HEK293 (cell line): ENCODE measurements at regions not wholly inside any gene's neighbourhood (a gene's known extent, or its start where the extent isn't known, plus 50 kb on each side); places are given as distances from the start of the nearest gene placed in this dataset.

Experiments used
- CTCF ChIA-PET: fragments of 350-600 bp; formaldehyde crosslinking; extraction: SDS; loops from one replicate; lab custom pipeline; 2021; ENCODE audit warnings: antibody characterized with exemption; lab: Yijun Ruan, JAX
- POLR2A ChIA-PET: fragments of 300-600 bp; formaldehyde crosslinking; extraction: SDS; loops from one replicate; lab custom pipeline; 2020; ENCODE audit warnings: antibody characterized with exemption, inconsistent platforms; lab: Yijun Ruan, JAX
- H3K27ac ChIP-seq: fragments of 200-500 bp; sonication (Bioruptor generic); 2 replicates; pipeline ENCODE4 v1.5.1; 2014; ENCODE audit warnings: low read depth, low read length, control low read depth, inconsistent platforms; ENCODE audit errors: extremely low read depth
- H3K36me3 ChIP-seq, 2 experiments: fragments of 200-500 bp in 1 of 2; sonication (Bioruptor generic) in 1 of 2; 1 replicate in 1 of 2; 2 replicates in 1 of 2; pipeline ENCODE4 v1.5.1; 2014 to 2017; ENCODE audit warnings: inconsistent platforms in 2 of 2, low read length in 2 of 2; ENCODE audit not compliant: control insufficient read depth in 2 of 2, insufficient read depth in 1 of 2
- H3K4me1 ChIP-seq: fragments of 200-500 bp; sonication (Bioruptor generic); 2 replicates; pipeline ENCODE4 v1.5.1; 2014; ENCODE audit warnings: mild to moderate bottlenecking, low read length, inconsistent platforms; ENCODE audit not compliant: control insufficient read depth, insufficient read depth
- H3K4me3 ChIP-seq: 2 replicates; pipeline ENCODE4 v1.5.1; 2011; ENCODE audit warnings: low read depth, mild to moderate bottlenecking, control low read depth, low read length, moderate library complexity
- H3K9me3 ChIP-seq: fragments of 200-500 bp; sonication (Bioruptor generic); 2 replicates; pipeline ENCODE4 v1.5.1; 2014; ENCODE audit warnings: low read depth, low read length, inconsistent platforms; ENCODE audit not compliant: control insufficient read depth, insufficient read depth
- EGR2 ChIP-seq: fragments of 450-650 bp; formaldehyde crosslinking; IDR thresholded peaks from 2 replicates; pipeline ENCODE4 v1.5.1; 2016; ENCODE audit warnings: low read depth, missing biosample characterization, missing genetic modification characterization
- HOXC10 ChIP-seq: sonication (generic); formaldehyde crosslinking; IDR thresholded peaks from 2 replicates; pipeline ENCODE4 v1.8.1; 2023; ENCODE audit warnings: mild to moderate bottlenecking, missing genetic modification reagents
- KLF9 ChIP-seq: fragments of 450-650 bp; formaldehyde crosslinking; IDR thresholded peaks from 2 replicates; pipeline ENCODE4 v1.5.1; 2016; ENCODE audit warnings: missing biosample characterization, missing genetic modification characterization, low read depth
- REST ChIP-seq: fragments of 450-650 bp; formaldehyde crosslinking; IDR thresholded peaks from 2 replicates; pipeline ENCODE4 v1.5.1; 2016; ENCODE audit warnings: missing biosample characterization, missing genetic modification characterization
- ZEB2 ChIP-seq: fragments of 450-650 bp; formaldehyde crosslinking; IDR thresholded peaks from 2 replicates; pipeline ENCODE4 v1.5.1; 2016; ENCODE audit warnings: missing biosample characterization, missing genetic modification characterization
- ZNF362 ChIP-seq: fragments of 450-650 bp; formaldehyde crosslinking; IDR thresholded peaks from 2 replicates; pipeline ENCODE4 v1.5.1; 2016; ENCODE audit warnings: missing biosample characterization, missing genetic modification characterization
- ZNF544 ChIP-seq: fragments of 450-650 bp; formaldehyde crosslinking; IDR thresholded peaks from 2 replicates; pipeline ENCODE4 v1.5.0; 2017; ENCODE audit warnings: missing biosample characterization, missing genetic modification characterization
- ZNF623 ChIP-seq: fragments of 450-650 bp; formaldehyde crosslinking; IDR thresholded peaks from 2 replicates; pipeline ENCODE4 v1.5.1; 2016; ENCODE audit warnings: missing biosample characterization, missing genetic modification characterization
- TF ChIP-seq, protein P1 (sequence below): fragments of 450-650 bp; formaldehyde crosslinking; IDR thresholded peaks from 2 replicates; pipeline ENCODE4 v1.5.1; 2016; ENCODE audit warnings: missing biosample characterization, missing genetic modification characterization, borderline replicate concordance
- TF ChIP-seq, protein P2 (sequence below): fragments of 450-650 bp; formaldehyde crosslinking; IDR thresholded peaks from 2 replicates; pipeline ENCODE4 v1.5.1; 2016; ENCODE audit warnings: missing biosample characterization, missing genetic modification characterization
- TF ChIP-seq, protein P3 (sequence below): fragments of 450-650 bp; formaldehyde crosslinking; IDR thresholded peaks from 2 replicates; pipeline ENCODE4 v1.5.1; 2017; ENCODE audit warnings: missing biosample characterization, missing genetic modification characterization

DNA sequence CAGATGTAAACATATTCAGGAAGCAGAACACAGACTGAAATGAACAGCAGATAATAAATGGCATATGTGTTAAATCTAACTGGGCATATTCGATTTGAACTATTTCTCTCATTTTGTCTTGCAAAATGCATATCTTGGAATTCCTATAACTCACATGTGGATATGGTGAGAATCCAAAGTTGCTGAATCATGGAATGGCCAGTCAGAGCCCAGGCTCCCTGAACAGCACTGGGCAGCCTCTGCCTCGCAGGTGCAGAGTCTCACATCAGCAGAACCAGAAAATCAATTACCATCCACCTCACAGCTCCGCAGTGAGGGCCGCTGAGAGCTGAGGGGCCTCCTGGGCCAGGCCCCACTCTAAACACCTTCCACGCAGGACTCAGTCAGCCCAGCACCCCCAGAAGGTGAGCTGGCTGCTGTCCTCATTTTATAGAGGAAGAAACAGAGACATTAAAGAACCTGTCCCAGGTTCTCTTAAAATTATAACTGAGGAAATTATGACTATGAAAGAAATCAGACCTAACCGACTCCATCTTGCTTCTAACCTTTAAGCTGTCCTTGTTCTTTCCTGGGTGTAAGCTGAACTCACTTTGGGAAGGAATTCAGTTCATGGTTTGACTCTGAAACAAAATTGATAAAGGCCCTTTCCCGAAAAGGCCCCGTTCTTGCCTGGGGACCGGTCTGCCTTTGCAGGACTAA is 269.1 kb upstream of the SFSWAP start (continued):
- TF ChIP-seq, protein P1, sequence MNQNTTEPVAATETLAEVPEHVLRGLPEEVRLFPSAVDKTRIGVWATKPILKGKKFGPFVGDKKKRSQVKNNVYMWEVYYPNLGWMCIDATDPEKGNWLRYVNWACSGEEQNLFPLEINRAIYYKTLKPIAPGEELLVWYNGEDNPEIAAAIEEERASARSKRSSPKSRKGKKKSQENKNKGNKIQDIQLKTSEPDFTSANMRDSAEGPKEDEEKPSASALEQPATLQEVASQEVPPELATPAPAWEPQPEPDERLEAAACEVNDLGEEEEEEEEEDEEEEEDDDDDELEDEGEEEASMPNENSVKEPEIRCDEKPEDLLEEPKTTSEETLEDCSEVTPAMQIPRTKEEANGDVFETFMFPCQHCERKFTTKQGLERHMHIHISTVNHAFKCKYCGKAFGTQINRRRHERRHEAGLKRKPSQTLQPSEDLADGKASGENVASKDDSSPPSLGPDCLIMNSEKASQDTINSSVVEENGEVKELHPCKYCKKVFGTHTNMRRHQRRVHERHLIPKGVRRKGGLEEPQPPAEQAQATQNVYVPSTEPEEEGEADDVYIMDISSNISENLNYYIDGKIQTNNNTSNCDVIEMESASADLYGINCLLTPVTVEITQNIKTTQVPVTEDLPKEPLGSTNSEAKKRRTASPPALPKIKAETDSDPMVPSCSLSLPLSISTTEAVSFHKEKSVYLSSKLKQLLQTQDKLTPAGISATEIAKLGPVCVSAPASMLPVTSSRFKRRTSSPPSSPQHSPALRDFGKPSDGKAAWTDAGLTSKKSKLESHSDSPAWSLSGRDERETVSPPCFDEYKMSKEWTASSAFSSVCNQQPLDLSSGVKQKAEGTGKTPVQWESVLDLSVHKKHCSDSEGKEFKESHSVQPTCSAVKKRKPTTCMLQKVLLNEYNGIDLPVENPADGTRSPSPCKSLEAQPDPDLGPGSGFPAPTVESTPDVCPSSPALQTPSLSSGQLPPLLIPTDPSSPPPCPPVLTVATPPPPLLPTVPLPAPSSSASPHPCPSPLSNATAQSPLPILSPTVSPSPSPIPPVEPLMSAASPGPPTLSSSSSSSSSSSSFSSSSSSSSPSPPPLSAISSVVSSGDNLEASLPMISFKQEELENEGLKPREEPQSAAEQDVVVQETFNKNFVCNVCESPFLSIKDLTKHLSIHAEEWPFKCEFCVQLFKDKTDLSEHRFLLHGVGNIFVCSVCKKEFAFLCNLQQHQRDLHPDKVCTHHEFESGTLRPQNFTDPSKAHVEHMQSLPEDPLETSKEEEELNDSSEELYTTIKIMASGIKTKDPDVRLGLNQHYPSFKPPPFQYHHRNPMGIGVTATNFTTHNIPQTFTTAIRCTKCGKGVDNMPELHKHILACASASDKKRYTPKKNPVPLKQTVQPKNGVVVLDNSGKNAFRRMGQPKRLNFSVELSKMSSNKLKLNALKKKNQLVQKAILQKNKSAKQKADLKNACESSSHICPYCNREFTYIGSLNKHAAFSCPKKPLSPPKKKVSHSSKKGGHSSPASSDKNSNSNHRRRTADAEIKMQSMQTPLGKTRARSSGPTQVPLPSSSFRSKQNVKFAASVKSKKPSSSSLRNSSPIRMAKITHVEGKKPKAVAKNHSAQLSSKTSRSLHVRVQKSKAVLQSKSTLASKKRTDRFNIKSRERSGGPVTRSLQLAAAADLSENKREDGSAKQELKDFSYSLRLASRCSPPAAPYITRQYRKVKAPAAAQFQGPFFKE (tag by site-specific recombination) = no peak
- TF ChIP-seq REST (no peak), ZNF623 (tag by site-specific recombination) (no peak), ZNF544 (tag by site-specific recombination) (no peak), ZEB2 (tag by site-specific recombination) (no peak), ZNF362 (tag by site-specific recombination) (no peak), HOXC10 (CRISPR knock-in tag) (no peak)

- TF ChIP-seq EGR2 = no peak
- TF ChIP-seq, protein P2, sequence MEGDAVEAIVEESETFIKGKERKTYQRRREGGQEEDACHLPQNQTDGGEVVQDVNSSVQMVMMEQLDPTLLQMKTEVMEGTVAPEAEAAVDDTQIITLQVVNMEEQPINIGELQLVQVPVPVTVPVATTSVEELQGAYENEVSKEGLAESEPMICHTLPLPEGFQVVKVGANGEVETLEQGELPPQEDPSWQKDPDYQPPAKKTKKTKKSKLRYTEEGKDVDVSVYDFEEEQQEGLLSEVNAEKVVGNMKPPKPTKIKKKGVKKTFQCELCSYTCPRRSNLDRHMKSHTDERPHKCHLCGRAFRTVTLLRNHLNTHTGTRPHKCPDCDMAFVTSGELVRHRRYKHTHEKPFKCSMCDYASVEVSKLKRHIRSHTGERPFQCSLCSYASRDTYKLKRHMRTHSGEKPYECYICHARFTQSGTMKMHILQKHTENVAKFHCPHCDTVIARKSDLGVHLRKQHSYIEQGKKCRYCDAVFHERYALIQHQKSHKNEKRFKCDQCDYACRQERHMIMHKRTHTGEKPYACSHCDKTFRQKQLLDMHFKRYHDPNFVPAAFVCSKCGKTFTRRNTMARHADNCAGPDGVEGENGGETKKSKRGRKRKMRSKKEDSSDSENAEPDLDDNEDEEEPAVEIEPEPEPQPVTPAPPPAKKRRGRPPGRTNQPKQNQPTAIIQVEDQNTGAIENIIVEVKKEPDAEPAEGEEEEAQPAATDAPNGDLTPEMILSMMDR = no peak
- TF ChIP-seq KLF9 (tag by site-specific recombination) = no peak
- TF ChIP-seq, protein P3, sequence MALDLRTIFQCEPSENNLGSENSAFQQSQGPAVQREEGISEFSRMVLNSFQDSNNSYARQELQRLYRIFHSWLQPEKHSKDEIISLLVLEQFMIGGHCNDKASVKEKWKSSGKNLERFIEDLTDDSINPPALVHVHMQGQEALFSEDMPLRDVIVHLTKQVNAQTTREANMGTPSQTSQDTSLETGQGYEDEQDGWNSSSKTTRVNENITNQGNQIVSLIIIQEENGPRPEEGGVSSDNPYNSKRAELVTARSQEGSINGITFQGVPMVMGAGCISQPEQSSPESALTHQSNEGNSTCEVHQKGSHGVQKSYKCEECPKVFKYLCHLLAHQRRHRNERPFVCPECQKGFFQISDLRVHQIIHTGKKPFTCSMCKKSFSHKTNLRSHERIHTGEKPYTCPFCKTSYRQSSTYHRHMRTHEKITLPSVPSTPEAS (tag by site-specific recombination) = no peak
- Histone ChIP-seq H3K4me1 (no peaks in the 10 kb centered on the region), H3K9me3 (no peaks in the 10 kb centered on the region), H3K4me3 (no peak overlapping the region), H3K27ac (no peak overlapping the region), H3K36me3 (no peaks in the 10 kb centered on the region)
- POLR2A ChIA-PET = no interaction called here
- CTCF ChIA-PET = no interaction called here
These were observed 268.5 kb upstream of the SFSWAP start for GRCh38 chr12:131442337-131442918.
